Embryonic facial prominence (tissue), 1 donor: ENCODE measurements at regions not wholly inside any gene's neighbourhood (a gene's known extent, or its start where the extent isn't known, plus 50 kb on each side); places are given as distances from the start of the nearest gene placed in this dataset.
"Not testable (repeated sequence)": the region's sequence is repeated elsewhere in the genome, so short reads cannot be mapped to it uniquely, and the experiment has no call there.

Source experiments
- DNase-seq: peaks from one replicate; pipeline ENCODE4 v3.0.0-alpha.2; 2016; ENCODE audit errors: extremely low spot score

GRCh38 chr6:170198298-170198697, 92.6 kb downstream of the DLL1 start:
- DNase-seq: no peak

GRCh38 chr6:170193326-170193821, 97.5 kb downstream of the DLL1 start:
- no peak for DNase-seq

GRCh38 chr6:170192905-170193304, 98.0 kb downstream of the DLL1 start:
- DNase-seq: no peak

DNA sequence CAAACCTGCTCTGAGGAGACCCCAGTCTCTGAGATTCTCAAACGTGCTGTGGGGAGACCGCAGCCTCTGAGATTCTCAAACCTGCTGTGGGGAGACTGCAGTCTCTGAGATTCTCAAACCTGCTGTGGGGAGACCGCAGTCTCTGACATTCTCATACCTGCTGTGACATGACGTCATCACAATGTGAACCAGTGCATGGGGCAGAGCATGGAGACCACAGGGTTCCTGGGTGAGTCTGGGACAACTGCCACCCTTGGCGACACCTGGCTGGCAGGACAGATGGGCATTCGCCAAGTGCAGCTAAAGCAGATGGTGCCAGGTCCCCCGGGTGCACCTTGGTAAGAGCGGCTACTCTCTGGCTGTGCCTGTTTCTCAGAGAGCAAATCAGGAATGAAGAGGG, 98.8 kb downstream of the DLL1 start:
- DNase-seq: not testable (repeated sequence)

DNA sequence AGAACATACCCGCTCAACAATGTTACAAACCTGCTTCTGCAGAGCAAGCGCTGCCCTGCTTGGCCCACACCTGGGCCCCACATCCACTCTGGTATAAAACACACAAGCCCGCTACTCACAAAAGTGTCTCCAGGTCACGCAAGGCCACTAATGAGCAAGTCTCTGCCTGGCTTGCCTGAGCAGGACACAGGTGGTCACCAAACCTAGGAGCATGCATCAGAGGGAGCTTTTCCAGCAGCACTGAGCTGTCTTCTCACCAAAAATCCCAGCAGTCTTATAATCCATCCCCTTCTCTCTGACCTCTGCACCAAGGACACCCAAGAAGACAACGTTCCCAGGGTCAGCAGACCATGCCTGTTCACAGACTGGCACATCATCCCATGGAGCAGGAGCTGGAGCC, 100.8 kb downstream of the DLL1 start:
- no peak for DNase-seq

- no peak for DNase-seq
These were observed 101.6 kb downstream of the DLL1 start for GRCh38 chr6:170189236-170189635.

DNA sequence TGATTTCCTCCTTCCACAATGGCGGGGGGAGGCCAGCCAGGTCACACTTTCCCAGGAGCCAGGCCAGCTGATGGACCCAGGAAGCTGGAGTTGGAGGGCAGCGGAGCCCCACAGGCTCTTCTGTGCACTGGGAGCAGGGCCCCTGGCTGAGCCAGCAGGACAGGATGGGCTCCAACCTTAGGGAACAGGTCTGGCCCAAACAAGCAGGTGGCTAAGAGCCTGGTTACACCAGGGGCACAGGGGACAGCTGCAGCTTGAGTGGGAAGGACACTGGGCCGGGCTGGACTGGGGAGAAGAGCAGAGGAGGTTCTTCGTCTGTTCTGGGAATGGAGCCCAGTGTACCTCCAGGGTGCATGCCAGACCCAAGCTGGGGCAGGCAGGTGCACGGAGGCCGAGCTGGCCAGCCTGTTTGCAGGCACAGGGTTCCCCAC, 102.3 kb downstream of the DLL1 start:
- no peak for DNase-seq

GRCh38 chr6:170187669-170188566, 103.0 kb downstream of the DLL1 start:
- no peak for DNase-seq

DNA sequence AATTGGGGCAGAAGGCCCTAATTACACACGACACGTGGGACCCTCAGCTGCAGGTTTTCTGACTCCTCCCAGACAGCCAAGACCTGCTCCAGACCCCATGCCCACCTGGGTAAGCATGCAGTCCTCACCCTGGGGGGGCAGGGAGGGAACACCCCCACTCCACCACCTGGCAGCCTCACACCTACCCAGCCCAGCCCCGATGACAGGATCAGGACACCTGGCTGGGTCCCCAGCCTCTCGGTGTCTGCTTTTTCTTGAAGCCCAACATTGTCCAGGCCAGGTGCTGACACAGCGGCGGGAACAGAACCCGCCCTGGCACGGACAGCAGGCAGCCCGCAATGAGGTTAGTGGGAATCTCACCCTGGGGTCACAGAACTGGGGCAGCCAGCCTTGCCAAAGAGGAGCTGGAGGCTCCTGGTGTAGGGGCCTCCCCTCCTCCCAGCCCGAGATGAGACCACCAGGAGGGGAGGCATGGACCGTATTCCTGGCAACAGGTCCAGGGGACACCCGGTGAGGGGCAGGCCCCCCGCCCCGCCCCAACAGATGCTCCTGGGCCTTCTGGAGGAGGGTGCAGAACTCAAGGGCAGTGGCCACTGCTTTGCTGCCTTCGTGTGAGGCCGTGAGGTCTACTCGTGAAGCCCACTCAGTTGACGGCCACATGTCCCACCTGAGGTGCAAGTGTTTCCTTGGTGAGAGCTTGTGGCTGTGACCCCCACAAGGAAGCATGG, 103.8 kb downstream of the DLL1 start:
- no peak for DNase-seq

DNA sequence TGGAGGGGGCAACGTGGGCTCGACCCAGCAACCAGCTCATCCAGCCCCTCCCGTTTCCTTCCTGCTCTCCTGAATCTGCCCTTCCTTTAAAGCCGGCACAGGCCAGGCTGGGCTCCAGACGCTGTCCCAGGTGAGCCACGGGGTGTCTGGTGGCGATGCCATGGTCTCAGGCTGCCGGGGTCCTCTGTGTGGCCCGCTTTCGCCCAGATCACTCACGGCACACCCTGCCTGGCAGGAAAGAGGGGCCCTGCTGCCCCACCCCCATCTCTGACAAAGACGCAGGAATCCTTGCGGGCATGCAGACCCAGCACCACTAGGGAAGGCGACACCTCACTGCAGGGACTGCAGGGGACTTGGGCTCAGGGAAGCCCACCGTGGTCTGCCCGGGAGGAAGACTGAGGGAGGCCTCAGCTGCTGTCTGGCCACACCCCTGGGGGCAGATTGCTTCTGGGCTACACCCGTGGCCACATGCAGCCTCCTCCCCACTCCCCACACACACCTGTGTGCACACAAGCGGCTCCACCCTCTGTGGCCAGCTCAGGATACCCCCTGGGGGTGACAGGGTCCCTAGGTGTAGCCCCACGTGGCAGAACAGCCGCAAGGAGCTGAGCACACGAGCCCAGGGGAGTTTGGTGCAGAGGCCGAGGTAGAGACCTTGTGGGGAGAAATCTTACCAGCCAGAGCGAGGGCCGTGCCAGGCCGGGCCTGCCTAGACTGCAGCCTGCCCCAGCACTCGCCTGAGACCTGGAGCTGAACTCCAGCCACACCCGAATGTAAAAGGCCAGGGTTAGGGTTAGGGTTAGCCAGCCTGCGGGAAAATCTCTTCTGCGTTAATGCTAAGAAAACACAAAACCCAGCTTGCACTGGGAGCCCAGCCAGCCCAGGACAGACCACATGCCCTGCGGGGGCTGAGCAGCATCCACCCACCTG, 104.6 kb downstream of the DLL1 start:
- DNase-seq: no peak

GRCh38 chr6:170185175-170185978, 105.5 kb downstream of the DLL1 start:
- no peak for DNase-seq

- DNase-seq: no peak
These were observed 106.6 kb downstream of the DLL1 start for GRCh38 chr6:170184316-170184715.

DNA sequence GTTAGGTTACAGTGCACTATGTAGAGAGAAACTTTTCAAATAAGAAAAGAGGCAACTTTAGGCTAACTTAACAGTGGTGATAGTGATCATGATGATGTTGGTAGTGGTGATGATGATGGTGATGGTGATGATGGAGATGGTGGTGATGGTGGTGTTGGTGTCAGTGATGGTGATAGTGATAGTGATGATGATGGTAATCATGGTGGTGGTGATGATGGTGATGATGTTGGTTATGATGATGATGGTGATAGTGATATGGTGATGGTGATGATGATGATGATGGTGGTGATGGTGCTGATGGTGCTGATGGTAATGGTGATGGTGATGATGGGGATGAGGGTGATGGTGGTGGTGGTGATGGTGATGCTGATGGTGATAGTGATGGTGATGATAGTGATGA, 107.4 kb downstream of the DLL1 start:
- DNase-seq: no peak

- DNase-seq: no peak
These were observed 108.1 kb downstream of the DLL1 start for GRCh38 chr6:170182781-170183120.

- no peak for DNase-seq
These were observed 108.6 kb downstream of the DLL1 start for GRCh38 chr6:170182093-170182780.

DNA sequence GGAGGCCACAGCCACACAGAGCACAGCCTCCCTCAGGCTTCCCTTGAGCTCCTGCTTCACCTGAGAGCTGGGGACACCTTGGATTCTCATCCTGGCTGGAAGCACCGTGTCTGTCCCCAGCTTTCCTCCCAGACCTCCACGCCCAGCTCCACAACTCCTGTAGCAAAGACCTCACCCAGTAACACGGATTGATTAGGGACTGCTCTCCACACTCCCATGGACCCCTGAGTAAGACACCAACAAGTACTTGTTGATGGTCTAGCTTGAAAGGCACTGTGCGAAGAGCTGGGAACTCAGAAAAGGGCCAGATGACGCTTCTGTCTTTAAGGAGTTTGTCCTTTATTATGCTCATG, 109.6 kb downstream of the DLL1 start:
- DNase-seq: no peak

GRCh38 chr6:170180671-170181337, 110.1 kb downstream of the DLL1 start:
- no peak for DNase-seq

DNA sequence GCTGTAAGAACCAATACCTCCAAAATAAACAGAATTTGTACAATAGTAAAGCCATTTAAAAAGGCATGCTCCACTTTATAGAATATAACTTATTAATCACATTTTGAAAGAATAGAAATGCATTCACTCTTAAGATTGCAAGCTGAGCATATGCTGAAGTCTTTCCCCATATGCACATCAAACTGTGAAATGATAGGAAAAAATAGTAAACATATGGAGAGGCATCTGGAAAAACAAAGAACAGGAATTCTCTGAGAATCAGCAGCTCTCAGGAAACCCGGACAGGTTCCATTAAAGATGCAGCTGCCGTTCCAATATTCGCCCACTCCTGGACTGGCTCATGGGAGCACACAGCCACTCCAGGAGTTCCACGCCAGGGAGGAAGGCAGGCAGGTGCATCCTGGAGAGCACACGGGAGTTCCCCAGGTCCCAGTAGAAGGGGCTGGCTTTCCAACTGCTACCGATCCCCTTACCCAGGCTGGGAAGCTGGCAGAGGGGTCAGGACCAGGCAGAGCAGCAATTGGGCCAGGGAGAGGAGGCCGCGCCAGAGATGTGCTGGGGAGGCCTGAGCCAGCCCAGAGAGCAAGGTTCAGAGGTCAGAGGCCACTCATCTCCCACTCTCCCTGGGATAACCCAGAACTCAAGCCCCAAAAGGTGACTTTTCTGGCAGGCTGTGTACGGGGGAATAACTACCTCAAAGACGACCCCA, 111.1 kb downstream of the DLL1 start:
- DNase-seq: no peak
